ENCODE measurements at regions not wholly inside any gene's neighbourhood (a gene's known extent, or its start where the extent isn't known, plus 50 kb on each side); places are given as distances from the start of the nearest gene placed in this dataset.

DNA sequence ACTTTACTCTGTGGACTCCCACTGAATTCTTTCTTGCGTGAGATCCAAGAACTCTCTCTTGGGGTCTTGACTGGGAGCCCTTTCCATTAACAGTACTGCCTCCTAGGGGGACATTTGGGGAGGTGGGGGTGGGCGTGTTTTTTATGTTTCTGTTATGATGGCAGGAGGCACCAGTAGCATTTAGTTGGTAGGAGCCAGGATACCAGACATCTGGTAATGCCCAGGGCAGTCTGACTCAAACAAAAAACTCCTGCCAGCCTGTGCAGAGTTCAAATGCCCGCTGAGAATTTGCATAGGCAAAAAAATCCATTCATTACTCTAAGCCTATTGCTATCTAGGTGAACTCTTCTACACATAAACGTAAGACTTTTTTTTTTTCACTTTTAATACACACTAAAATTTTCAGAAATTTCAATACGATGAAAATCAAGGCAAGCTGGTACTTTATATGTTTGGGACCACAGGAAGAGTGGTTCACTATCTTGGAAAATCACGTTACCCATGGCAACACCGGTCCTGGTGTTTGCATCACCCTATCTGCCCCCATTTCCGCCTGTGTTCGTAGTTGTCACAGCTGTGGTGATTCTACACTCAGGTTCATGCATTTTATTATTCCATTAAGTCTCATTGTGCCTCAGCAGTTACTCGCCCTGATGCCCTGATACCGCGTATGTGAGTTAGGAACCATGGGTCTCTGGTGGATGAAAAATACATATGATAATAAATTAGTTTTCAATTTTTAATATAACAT, 121.1 kb upstream of the XYLT1 start:
- in situ Hi-C loops (cut with MboI; ENCODE audit: low pct_unique_long_range_greater_than_20kb, low sequenced_read_pairs) = no loop called here
- DNase-seq = no peak

DNA sequence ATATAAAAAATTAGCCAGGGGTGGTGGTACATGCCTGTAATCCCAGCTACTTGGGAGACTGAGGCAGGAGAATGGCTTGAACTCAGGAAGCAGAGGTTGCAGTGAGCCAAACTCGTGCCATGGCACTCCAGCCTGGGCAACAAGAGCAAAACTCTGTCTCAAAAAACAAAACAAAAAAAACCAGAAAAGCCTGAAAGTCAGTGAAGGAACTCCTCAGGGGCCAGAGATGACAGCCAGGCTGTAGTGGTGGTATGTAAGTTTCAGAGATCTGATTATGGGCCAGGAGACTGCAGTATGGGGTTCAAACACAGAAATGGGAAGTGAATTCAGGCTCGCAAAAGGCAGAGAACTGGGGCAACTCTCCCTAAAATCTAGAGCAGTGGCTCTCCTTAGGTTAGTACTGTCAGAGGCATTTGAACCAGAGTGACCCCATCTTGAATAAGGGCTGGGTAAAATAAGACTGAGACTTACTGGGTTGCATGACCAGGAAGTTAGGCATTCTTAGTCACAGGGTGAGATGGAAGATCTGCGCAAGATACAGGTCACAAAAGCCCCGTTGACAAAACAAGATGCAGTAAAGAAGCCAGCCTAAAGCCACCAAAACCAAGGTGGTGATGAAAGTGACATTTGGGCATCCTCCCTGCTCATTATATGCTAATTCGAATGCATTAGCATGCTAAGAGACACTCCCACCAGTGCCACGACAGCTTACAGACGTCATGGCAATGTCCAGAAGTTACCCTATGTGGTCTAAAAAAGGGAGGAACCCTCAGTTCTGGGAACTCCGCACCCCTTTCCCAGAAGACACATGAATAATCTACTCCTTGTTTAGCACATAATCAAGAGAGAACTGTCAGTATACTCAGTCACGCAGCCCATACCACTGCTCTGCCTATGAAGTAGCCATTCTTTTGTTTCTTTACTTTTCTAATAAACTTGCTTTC, 120.2 kb upstream of the XYLT1 start:
- in situ Hi-C loops (cut with MboI; ENCODE audit: low pct_unique_long_range_greater_than_20kb, low sequenced_read_pairs) = no loop called here
- peak; percentile 22 for DNase-seq

DNA sequence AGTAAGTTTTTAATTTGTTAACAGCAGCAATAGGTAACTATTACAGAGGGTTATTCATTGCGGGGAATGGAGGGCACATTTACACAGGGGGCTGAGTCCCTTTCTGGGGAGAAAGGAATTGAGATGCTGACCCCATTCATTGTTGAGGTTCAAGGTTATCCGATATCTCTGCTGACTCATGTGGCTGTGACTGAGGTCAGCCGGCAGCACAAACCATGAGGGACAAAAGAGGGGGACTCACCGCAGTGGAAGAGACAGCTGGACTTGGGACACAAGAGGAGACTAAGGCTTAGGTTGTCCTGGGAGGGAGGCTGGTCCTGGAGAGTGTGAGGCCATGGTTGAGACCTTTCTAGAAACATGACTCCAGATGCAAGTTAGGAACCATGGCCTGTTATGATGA, 119.1 kb upstream of the XYLT1 start:
- in situ Hi-C loops (cut with MboI; ENCODE audit: low pct_unique_long_range_greater_than_20kb, low sequenced_read_pairs) = no loop called here

DNA sequence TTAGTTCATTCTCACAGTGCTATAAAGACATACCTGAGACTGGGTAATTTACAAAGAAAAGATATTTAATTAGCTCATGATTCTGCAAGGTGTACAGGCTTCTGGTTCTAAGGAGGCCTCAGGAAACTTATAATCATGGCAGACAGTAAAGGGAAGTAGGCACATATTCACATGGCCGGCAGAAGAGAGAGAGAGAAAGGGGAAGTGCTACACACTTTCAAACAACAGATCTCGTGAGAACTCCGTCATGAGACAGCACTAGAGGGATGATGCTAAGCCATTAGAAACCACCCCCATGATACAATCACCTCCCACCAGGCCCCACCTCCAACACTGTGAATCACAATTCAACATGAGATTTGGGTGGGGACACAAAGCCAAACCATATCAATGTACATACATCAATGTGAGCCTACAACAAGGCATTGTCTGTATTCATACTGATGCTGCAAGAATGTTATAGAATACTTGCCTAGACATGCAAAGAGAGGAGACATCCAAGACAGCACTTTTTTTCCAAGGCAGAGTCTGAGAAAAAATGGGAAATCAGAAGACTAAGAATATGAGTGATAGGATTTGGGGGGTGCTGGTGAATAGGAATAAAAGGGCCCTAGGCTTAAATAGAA, 114.8 kb upstream of the XYLT1 start:
- in situ Hi-C loops (cut with MboI; ENCODE audit: low pct_unique_long_range_greater_than_20kb, low sequenced_read_pairs) = no loop called here
- DNase-seq = peak; percentile 39

More for the DNA sequence above, 119.1 kb upstream of the XYLT1 start:
- DNase-seq = no peak

DNA sequence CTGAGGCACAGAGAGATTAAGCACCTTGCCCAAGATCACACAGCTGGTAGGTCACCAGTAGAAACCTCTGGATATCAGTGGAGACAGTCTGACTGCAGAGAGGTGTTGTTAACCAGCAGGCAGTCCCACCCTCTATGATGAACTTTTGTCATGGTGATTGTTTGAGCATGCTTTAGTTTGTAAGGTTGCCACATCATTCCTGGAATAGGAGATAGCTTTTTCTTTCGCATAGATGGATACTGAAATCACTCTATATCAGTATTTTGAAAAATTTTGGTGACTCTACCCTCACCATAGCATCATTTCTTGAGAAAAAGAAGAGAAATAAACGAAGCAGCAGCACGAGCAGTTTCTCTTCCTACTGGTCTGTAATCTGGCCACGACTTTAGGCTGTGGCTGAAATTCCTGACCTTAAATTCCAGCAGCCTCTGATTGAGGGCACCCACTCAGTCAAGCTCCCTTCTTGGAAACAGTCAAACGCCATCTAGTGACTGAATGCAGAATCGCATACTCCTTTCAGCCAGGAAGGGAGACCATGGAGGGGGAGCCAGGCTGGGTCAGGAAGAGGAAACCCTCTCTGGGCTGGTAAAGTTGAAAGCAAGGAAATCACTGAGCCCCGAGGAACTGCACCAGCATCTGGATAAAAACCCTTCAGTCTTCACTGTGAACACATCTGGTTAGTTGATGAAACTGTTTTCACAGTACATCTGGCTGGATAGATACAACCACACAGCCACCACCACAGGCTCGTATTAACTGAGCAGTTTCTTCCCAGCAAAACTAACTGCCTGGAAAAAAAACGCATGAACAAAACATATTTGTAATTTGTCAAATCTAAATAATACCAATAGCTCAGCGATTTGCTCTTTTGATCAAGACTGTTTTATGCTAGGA, 108.5 kb upstream of the XYLT1 start:
- in situ Hi-C loops (cut with MboI; ENCODE audit: low pct_unique_long_range_greater_than_20kb, low sequenced_read_pairs) = no loop called here
- DNase-seq = peak; percentile 78

DNA sequence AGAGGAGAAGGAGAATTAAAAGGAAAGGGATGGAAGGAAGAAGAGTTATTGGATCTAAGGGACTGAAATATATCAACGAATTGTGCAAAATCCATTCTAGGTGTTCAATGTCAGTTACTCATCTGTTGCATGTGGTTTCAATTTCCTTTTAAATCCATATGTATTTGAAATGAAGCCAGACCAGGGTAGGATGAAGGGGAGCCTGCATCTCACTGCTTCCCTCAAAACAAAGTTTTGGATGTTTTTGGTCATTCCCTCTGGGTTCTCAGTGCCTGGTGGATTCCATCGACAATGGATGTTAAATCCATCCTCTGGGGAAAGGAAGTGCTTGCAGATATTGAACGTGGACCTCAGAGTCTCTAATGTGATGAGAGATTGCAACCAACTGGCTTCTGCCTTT, 103.5 kb upstream of the XYLT1 start:
- in situ Hi-C loops (cut with MboI; ENCODE audit: low pct_unique_long_range_greater_than_20kb, low sequenced_read_pairs) = no loop called here
- no peak for DNase-seq

DNA sequence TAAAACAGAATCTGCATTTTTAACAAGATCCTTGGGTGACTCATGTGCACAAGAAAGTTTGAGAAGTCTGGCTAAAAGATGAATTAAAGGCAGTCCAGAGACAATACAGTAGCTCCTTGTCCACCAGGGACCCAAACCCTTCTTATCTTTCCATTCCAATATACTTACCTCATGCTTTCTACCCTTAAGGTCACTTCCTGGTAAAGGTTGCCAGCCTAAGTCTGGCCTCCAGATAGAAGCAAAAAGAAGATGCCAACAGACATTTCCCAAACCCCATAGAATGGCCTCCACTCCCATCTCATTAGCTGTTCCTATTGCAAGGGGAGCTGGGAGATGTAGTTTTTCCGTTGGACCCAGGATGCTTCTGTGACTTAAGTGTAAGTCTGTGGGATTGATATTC, 101.4 kb upstream of the XYLT1 start:
- no peak for DNase-seq
- in situ Hi-C loops (cut with MboI; ENCODE audit: low pct_unique_long_range_greater_than_20kb, low sequenced_read_pairs) = no loop called here

DNA sequence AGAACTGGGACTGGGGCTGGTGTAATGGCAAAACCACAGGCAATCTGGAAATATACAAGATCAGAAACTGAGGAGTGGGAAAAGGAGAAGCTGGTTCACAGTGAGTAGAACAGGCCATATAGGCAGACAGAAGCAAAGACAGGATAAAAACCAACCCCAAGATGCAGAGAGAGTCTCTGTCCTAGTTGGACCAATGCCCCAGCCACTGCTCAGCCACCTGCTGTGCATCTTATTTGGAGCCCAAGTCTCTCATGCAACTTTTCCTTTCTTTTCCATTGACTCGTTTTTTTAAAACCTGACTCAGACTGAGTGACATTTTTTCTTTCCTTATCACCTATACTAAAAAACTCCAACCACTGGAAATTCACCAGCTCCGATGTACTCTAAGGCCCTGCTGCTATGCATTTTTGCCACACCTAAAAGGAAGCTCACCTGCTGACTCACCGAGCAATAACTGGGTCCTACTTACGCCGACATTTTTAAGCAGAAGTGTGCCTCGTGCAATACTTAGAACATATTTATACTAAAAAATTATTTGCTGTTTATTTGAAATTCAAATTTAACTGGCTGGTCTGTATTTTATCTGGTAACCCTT, 100.8 kb upstream of the XYLT1 start:
- DNase-seq = no peak
- in situ Hi-C loops (cut with MboI; ENCODE audit: low pct_unique_long_range_greater_than_20kb, low sequenced_read_pairs) = no loop called here

DNA sequence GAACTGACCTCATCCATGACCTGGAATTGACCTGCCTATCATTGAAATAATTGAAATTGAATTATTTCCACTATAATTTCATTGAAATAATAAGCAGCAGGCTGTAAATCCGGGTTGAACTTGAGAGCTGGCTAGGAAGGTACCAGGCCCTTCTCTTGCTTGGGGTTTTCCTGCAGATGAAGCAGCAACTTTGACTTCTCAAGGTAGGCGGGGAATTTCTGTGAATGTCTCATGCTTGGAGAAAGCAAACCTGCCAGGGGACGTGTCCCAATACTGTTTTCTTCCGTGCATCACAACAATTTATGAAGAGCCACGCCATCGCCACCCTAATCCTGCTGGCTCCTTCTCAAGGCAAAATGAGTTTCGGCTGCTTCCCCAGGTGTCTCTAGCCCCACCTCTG, 97.5 kb upstream of the XYLT1 start:
- in situ Hi-C loops (cut with MboI; ENCODE audit: low pct_unique_long_range_greater_than_20kb, low sequenced_read_pairs) = no loop called here
- DNase-seq = no peak

DNA sequence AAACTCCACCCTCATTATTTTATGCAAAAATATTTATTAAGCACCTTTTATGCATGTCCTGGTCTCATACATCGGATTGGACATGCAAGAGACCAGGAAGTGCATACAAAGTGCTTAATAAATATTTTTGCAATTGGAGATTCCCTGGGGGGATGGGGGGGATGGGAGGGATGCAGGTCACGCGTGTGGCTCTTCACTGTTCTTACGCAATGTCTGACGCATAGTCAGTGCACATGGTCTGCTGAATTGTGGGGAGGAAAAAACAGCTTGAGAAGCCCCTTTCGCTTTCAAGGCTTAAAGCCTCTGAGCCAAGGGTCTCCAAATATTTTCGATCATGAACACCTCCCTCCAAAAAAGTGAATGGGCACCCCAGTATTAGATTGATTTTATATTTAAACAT, 96.7 kb upstream of the XYLT1 start:
- in situ Hi-C loops (cut with MboI; ENCODE audit: low pct_unique_long_range_greater_than_20kb, low sequenced_read_pairs) = no loop called here

DNA sequence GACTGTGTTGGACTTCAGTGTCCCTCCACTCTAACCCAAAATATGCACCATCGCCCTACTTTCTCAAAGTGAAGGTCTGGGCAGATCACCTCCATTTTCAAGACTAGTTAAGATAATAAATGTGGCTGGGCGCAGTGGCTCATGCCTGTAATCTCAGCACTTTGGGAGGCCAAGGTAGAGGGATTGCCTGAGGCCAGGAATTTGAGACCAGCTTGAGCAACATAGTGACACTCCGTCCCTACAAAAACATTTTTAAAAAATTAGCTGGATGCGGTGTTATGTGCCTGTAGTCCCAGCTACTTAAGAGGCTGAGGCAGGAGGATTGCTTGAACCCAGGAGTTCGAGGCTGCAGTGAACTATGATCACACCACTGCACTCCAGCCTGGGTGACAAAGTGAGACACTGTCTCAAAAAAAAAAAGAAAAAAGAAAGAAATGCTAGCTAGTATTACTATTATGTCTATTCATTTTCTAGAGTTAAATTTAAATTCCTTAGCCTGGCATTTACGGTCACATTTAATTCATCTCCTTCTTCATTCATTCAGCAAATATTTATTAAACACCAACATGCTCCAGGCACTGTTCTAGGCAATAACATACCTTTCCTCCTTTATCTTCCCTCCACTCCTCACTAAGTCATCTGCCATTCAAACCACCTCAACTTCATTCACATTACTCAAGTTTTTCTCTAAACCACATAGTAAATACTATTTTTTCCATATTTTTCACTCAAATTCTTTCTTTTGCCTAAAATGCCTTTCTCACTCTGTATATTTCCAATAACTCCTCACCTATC, 96.1 kb upstream of the XYLT1 start:
- no peak for DNase-seq
- in situ Hi-C loops (cut with MboI; ENCODE audit: low pct_unique_long_range_greater_than_20kb, low sequenced_read_pairs) = no loop called here

More for the DNA sequence above, 96.7 kb upstream of the XYLT1 start:
- DNase-seq = no peak

DNA sequence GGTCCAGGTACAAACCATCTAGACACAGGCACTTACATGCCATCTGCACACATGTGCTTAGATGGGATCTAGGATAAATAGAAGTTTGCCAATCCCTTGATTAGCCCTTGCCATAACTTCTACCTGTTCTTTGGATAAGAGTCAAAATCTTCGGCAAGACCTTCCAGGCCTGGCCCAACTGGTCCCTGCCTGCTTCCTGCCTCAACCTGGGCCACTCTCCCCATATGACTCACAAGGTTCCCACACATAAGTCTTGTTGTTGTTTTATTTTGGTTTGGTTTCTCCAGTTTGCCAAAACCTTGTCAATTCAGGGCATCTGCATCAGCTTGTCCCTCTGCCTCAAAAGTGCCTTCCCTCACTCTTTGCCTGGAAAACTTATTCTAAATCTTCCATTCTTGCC, 95.3 kb upstream of the XYLT1 start:
- no peak for DNase-seq
- in situ Hi-C loops (cut with MboI; ENCODE audit: low pct_unique_long_range_greater_than_20kb, low sequenced_read_pairs) = no loop called here

DNA sequence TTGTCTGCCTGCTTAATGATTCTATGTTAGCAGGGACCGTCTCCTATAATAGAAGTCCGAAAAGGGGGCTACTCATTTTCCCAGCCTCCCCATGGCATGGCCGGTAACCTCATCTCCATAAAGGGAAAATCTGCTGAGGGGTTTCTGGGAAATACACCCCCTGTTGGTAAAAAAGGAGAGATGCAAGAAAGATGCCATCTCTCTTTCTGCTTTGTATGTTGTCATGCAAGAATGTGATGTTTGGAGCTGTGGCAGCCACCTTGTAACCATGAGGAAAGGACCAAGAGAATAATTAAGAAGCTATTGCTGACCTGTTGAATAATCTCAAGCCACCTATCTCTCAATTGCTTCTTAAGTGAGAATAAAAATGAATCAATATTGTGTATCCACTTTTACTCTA, 94.8 kb upstream of the XYLT1 start:
- in situ Hi-C loops (cut with MboI; ENCODE audit: low pct_unique_long_range_greater_than_20kb, low sequenced_read_pairs) = no loop called here
- DNase-seq = no peak

DNA sequence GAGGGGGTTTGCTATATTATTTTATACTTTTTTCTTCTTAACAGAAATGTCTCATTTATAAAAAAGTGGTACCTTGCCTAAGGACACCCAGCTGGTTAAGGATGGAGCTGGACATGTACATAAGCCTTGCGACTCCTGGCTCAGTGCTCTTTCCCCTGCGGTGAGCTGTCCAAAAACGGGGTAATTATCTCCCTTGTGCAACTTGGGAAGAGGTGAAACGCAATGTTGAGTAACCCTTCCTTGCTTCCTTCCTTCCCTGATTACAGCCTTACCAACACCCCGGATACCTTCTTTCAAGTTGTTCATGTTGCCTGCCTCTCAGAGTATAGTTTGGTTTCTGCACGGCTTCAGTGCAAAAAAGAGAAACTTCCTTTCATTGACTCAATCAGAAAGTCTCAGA, 94.1 kb upstream of the XYLT1 start:
- in situ Hi-C loops (cut with MboI; ENCODE audit: low pct_unique_long_range_greater_than_20kb, low sequenced_read_pairs) = no loop called here
- no peak for DNase-seq

DNA sequence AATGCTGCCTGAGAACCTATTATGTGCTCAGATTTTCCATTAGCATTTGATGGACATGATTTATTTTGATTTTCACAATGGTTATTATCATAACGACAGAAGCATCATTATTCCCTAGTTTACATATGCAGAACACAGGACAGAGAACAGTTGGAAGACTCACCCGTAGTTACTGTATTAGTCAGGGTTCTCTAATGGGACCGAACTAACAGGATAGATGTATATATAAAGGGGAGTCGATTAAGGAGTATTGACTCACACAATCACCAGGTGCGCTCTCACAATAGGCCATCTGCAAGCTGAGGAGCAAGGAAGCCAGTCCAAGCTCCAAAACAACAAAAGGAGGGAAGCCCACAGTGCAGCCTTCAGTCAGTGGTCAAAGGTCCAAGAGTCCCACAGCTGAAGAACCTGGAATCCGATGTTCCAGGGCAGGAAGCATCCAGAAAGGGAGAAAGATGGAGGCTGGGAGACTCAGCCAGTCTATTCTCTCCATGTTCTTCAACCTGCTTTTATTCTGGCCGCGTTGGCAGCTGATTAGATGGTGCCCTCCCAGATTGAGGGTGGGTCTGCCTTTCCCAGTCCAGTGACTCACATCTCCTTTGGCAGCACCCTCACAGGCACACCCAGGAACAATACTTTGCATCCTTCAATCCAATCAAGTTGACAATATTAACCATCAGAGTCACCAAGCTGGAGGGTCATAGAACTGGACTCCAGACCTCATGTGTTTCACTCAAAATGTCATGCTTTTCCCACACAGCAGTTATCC, 92.7 kb upstream of the XYLT1 start:
- no peak for DNase-seq
- in situ Hi-C loops (cut with MboI; ENCODE audit: low pct_unique_long_range_greater_than_20kb, low sequenced_read_pairs) = no loop called here

DNA sequence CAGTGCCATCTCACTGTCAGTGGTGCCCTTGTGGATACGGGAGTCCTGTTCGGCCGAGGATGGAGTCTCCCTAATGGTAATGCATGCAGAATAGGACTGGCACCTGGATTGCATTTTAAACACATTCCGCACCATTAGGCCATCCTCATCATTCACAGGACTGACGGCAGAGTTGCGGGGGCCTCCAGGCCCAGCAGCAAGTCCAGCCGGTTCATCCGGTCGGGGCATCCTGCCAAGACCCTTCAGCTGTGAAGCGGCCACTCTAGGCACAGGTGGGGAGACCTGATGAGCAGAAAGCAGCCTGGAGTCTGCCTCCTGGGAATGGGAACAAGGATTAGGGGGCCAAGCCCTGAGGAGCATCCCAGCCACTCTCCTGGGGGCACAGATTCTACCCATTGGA, 90.3 kb upstream of the XYLT1 start:
- no peak for DNase-seq
- in situ Hi-C loops (cut with MboI; ENCODE audit: low pct_unique_long_range_greater_than_20kb, low sequenced_read_pairs) = no loop called here

DNA sequence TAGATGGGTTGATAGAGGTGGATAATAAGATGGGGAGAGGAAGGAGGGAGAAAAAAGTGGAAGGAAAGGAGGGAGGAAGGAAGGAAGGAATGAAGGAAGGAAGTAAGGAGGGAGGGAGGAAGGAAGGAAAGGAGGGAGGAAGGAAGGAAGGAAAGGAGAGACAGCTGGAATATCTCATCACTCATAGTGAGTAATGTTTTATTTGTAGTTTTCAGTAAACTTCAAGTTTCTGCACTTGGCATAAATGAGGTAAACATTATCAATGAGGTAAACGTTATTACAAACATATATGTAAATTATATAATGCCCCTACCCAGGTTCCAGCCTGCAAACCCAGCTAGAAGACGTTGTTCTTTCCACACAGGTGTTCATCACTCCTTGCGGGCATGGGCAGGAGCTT, 89.8 kb upstream of the XYLT1 start:
- in situ Hi-C loops (cut with MboI; ENCODE audit: low pct_unique_long_range_greater_than_20kb, low sequenced_read_pairs) = no loop called here
- DNase-seq = no peak

Measured in KBM-7 (cell line).